NCI-H748 (cell line): ENCODE measurements at regions not wholly inside any gene's neighbourhood (a gene's known extent, or its start where the extent isn't known, plus 50 kb on each side); places are given as distances from the start of the nearest gene placed in this dataset.

Source experiments
- DNase-seq: peaks from one replicate; lab custom pipeline; 2025; ENCODE audit not compliant: unreplicated experiment; lab: John Stamatoyannopoulos, UW

GRCh38 chr1:238596703-238597102 is 706.0 kb upstream of the ZP4 start:
- DNase-seq, result no peak

DNA sequence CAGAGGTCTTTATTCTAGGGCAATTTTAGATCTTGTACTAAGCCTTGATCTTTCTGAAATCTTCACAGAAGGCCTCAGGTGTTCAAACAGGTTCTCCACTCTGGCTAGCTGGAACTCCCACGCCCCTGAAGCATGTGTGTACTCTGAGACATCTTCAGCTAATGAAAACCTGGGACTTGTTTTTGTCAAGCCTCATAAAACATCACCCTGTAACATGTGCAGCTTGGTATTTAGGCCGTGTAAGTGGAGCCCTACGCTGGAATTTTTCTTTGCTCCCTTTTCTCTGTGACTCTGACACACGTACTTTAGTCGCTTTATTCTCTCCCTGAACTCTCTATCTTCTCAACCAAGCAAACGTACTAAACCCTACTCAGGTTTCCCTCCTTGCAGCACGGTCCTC is 701.9 kb upstream of the ZP4 start:
- DNase-seq, result no peak

- DNase-seq, result no peak
Observed at GRCh38 chr1:238589843-238590435, 699.2 kb upstream of the ZP4 start.

- no peak for DNase-seq
Observed at GRCh38 chr1:238582816-238583215, 692.1 kb upstream of the ZP4 start.

DNA sequence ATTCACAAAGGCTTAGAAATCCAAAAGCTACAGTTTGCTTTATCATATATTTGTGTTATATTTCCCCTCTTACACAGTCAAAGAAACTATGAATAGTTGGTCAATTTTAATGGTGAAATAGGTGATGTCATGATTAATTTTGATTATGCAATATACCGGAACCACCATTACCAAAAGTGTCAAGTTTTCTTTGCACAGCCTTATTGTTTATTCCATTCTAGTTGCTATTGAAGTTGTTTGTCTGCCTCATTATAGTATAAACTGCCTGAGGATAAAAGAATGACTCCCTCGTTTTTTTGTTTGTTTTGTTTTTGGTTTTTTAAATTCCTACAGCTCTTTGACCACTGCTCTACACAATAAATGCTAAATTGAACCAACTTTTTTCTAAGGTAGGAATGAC is 690.6 kb upstream of the ZP4 start:
- DNase-seq, result no peak

DNA sequence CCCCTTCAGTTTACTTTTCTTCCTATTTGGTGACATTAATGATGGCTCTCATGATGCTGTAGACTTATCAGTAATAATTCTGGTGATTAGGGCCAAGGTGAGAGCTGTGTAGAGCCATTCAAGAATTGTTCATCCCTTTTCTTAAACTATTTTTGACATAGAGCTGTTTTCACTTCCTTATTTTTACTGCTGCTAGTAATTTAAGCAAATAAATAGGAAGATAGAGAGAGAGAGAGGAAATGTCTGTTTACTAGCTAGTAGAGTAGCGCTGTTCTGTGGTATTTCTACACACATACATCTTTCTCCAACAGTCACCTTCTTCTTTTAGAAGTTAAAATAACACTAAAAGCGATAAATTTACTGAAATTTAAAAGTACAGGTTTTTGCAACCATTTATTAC is 678.0 kb upstream of the ZP4 start:
- DNase-seq, result no peak

GRCh38 chr1:238562341-238562740 is 671.6 kb upstream of the ZP4 start:
- no peak for DNase-seq

GRCh38 chr1:238558746-238559145 is 668.0 kb upstream of the ZP4 start:
- DNase-seq, result no peak

DNA sequence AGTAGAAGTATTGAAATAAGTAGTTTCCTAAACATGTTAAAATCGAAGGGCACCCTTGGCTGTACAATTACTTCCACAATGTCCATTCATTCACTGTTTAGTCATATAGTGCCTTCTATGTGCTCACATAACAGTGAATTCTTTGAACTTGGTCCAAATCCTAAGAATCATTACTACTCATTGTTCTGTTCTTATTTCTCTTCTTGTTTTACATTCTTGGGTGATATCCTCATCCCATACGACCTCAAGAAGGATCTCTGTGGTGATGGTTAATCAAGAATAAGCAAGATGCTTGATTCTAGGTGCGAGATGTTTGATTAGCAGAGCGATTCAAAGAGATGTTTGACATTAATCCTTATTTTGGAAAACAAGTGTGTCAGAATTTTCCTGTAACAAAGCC is 667.4 kb upstream of the ZP4 start:
- DNase-seq, result no peak

DNA sequence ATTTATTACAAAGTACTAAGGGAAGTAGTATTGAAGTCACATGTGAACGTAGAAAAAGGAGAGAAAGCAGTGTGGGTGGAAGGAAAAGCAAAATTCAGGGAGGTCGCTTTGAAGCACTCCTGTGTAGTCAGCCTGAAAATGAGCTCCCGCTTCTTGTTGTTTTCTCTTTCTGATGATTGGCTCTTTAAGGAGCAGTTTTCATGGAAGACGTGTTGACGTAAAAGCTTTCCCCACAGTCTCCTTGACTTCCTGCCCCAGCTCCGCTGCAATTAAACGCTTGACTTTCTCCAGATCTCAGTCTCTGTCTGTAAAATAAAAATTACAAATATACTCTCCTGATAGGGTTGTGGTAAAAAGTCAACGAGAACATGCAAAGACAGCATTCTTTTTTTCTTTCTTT is 661.5 kb upstream of the ZP4 start:
- no peak for DNase-seq

DNA sequence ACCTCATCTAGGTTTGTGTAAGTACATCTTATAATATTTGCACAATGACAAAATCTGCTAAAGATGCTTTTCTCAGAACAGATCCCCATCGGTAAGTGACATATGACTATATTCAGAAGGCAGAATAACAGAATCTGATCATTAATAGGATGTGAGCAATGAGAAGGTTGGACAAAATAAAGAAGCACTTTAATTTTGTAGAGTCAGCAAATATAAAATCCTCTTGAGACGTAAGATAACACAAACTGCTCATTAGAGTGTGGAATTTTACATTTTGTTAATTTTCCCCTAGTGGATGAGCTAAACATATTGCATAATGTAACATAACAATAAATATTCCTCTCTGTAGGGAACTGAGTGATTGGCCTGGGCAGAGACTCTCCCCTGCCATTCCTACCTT is 658.4 kb upstream of the ZP4 start:
- DNase-seq, result no peak

DNA sequence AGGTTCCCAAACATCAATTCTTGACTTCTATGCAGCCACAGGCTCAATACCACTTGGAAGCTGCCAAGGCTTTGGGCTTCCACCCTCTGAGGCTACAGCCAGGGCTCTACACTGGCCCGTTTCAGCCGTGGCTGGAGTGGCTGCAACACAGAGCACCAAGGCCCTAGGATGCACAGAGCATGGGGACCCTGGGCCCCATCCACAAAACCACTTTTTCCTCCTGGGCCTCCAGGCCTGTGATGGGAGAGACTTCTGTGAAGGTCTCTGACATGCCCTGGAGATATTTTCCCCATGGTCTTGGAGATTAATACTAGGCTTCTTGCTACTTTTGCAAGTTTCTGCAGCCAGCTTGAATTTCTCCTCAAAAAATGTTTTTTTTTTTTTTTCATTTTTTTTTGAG is 655.4 kb upstream of the ZP4 start:
- no peak for DNase-seq

DNA sequence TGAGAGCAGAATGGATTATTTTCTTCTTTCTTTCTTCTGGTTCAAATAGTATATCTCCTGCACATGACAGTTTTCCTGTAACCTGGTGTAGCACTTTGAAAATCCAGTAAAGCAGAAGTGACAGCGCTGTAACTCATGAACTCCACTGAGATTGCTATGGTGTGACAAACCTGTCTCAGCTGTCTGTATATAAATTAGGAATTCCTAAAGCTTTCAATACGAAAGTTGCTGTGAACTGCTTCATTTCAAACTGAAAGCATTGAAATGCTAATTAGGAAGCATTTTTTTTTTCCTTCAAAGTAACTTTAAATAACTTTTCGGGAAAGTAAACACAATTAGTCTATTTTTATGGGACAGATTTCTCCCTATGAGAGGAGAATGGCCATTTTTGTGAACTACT is 646.9 kb upstream of the ZP4 start:
- DNase-seq, result no peak

DNA sequence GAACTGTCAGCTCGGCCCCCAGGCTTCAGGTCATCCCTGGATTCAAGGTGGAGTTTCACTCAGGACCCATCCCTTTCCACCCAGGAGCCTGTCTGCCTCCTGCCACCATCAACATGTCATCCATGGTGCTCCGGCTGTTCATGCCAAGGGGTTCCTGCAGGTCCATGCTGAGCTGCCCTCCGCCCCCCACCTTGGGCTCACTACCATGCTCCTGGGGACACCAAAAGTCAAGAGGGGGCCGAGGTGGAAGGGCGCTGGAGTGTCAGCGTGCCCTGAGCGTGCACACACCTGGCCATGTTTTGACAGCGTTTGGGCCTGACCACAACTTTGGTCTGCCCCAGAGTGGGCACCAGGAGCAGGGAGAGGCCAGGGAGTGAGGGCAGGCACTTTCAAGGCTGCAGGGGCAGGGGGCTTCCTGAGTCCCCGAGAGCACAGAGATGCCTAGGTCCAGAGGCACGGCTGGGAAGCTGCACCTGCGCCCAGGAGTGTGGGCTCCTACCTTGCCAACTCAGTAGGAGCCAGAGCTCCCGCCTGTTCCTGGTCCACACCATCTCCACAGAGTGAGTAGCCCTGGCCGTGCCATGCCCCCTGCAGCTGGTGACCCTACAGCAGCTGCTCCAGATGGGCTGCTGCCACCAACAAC is 639.6 kb upstream of the ZP4 start:
- DNase-seq, result no peak

DNA sequence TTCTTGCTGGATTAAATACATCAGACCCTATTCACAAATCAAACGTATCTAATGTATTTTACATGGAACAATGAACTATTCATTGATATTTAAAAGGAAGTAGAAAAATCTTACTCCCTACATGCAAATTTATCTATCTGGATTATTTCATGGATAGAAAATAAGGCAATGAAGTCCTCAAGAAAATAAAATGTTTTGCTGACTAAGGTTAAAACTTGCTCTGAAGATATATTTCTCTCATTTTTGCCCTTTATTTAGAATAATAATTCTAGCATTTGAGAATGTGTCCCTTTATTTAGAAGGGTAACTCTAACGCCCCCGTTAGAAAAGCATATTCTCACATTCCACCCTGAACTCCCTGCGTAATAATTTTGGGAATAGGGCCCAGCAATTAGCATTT is 627.0 kb upstream of the ZP4 start:
- DNase-seq, result no peak

- no peak for DNase-seq
Observed at GRCh38 chr1:238501290-238501689, 610.6 kb upstream of the ZP4 start.

GRCh38 chr1:238499021-238499420 is 608.3 kb upstream of the ZP4 start:
- no peak for DNase-seq

DNA sequence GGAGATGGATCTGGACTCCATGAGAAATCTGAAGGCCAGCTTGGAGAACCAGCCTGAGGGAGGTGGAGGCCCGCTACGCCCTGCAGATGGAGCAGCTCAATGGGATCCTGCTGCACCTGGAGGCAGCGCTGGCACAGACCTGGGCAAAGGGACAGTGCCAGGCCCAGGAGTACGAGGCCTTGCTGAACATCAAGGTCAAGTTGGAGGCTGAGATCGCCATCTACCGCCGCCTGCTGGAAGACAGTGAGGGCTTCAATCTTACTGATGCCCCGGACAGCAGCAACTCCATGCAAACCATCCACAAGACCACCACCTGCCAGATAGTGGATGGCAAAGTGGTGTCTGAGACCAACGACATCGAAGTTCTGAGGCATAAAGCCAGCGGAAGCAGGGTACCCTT is 601.5 kb upstream of the ZP4 start:
- DNase-seq, result no peak

DNA sequence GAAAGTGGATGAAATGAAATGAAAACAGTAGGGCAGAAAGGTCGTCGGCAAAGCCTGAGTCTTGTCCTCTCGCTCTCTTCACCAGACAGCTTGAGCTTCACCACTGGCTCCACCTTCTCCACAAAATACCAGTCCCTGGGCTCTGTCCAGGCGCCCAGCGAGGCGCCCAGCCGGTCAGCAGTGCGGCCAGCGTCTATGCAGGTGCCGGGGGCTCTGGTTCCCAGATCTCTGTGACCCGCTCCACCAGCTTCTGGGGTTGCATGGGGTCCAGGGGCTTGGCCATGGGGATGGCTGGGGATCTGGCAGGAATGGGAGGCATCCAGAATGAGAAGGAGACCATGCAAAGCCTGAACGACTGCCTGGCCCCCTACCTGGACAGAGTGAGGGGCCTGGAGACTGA is 600.5 kb upstream of the ZP4 start:
- DNase-seq, result no peak

DNA sequence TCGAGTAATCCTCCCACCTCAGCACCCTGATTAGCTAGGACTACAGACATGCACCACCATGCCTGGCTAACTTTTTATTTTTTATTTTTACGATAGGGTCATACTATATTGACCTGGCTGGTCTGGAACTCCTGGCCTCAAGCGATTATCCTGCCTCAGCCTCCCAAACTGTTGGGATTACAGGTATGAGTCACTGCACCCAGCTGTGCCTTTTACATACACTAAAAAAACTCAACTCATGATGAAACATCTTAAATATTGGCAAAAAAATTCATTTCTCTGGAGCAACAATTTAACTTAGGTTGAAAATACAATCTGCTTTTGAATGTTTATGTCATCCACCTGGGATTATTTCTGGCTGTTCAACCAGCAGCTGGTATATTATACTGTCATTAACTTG is 598.3 kb upstream of the ZP4 start:
- DNase-seq, result no peak

DNA sequence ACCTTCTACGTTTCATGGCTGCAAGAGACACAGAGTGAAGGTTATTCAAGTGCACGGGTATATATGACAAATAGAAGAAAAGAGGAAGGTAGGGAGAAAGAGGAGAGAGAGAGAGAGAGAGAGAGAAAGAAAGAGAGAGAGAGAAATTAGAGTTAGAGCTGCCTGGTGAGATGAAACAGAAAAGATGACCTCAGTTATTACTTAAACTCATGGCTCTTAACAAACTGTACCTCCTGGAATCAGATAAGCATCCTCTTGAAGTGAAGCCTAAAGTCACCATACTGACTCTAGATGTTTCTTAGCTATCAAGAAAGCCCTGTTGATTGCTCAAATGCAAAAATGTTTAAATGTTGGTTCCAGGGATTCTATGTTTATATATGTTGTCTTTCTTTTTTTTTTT is 597.7 kb upstream of the ZP4 start:
- DNase-seq, result no peak

DNA sequence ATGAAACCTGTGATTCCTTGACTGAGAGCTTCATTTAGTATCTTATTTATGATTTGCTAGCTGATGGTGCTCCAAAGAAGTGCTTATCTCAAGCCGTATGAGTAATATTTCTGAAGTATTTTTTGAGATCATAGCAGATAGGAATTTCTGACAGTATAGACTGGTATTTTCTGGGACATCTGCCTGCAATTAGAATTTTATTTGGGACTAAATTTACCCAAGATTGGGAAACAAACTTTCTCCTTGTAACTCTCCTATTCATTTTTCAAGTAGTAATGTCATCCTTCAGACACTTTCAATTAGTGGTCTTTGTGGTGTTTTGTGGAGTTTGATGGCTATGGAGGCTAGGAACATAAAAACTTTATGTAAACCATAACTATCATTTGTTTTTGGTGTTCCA is 597.2 kb upstream of the ZP4 start:
- DNase-seq, result no peak

- peak; percentile 36 for DNase-seq
Observed at GRCh38 chr1:238485912-238486209, 595.1 kb upstream of the ZP4 start.
